ENCODE measurements at regions not wholly inside any gene's neighbourhood (a gene's known extent, or its start where the extent isn't known, plus 50 kb on each side); places are given as distances from the start of the nearest gene placed in this dataset.

DNA sequence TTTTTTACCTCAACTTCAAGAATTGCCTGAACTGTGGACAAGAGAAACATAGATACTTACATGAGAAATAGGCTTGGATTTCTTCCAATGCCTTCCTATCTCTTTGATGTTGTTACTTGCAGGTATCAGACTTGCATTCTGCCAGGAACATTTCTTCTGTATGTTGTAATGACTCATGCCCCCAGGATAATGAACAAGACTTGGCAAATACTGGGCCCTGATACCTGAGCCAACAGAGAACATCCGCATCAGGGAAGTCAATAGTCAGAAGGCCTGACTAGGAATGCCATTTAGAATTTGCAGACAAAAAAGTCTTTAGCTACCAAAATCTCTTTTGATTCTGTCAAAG, 273.7 kb upstream of the KIRREL3 start:
- DNase-seq (ENCODE audit: low read depth) = no peak

DNA sequence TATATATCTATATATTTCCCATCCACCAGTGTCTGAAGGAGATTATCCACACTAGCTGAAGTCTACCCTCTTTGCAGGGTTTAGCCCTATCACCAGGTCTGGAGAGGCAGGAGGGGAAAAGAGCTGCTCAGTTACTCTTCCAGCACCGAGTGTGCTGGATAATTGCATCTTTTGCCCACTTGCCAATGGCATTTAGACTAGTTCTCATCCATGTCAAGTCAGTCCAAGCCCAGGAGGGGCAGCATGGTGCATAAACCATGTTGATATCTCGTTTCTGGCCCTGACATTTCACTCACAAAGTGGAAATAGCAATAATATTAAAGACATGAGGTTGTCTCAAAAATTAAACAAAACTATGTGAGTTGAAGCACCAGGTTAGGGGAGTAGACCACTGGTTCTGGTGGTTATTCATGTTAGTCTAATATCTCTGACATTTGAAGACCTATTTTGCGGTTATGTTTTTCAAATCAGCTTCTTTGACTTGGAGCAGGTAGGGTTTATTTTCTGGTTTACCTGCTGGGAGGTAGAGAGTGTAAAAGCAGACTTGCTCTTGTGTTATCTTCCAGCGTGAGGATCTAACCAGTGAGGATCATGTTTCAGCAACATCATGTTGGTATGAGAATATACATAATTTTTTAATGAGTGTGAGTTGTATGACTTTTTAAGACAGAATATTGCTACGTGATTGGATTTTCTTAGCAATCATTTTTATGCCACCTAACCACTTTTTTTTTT, 273.2 kb upstream of the KIRREL3 start:
- DNase-seq (ENCODE audit: low read depth) = no peak

DNA sequence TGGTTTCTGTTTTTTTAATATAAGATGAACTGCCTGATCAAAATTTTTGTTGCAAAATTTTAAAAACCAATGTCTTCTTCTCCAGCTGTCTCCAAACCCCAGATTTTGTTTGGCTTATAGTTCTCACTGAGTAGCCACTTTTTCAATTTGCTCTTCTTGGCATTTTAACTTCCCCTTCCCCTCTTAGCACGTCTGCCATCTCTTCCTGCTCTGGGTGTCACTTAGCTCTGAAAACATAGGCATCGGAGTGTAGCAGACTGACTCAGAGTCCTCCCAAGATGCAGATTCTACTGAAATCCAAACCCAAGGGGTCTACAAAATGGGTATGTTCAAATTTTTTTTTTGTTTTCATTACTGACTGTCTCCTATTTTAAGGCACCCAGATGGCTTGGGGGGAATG, 270.3 kb upstream of the KIRREL3 start:
- no peak for DNase-seq (ENCODE audit: low read depth)

DNA sequence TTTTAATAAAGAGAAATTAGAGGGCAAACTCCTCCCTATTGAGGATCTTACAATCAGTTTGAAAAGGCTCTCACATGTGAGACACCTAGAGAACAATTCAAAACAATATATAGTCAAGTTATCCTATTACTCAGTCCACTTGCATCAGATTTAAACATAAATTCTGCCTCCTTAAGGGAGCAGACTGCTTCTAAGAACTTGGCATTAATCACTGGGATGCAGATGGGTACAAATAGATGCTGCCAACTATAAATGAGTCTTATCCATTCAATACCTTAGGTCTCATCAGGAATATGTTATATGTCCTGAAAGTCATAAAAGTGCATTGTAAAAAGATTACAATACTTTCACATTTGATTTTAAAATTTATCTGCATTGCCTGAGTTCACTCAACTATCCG, 269.3 kb upstream of the KIRREL3 start:
- DNase-seq (ENCODE audit: low read depth) = no peak

DNA sequence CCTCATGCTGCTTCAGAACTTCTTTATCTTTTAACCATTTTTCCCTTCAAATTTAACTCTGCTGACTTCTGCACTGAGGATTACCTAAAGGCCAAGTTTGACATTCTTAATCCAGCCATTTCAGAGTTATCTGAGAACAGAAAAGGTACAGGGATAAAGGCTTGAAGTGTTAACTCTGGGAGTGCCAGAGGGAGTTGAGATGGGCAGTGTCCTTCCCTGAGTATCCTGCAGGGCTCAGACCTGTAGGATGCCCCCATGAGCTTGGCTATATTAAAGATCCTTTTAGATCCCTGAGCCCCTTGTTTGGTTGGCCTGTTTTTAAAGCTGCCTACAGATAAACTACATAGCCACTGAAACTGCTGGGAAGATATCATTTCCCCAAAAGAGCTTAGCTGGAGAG, 268.4 kb upstream of the KIRREL3 start:
- DNase-seq (ENCODE audit: low read depth) = no peak

DNA sequence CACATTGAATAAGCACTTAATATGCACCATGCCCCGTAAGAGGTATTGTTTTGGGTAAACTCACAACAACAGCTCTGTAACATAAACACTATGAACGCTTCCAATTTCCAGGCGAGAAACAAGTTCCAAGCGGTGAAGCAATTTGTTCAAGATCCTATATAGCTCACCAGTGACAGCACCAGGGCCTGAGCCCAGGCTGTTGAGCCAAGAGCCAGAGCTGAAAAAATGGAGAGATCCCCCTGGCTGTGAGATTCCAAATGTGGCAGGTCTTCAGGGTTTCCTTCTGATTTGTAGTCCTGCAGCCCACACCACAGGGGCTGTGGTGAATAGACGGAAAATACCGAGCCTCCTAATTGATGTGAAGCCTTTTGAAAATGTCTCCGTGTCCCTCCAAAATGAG, 268.0 kb upstream of the KIRREL3 start:
- no peak for DNase-seq (ENCODE audit: low read depth)

DNA sequence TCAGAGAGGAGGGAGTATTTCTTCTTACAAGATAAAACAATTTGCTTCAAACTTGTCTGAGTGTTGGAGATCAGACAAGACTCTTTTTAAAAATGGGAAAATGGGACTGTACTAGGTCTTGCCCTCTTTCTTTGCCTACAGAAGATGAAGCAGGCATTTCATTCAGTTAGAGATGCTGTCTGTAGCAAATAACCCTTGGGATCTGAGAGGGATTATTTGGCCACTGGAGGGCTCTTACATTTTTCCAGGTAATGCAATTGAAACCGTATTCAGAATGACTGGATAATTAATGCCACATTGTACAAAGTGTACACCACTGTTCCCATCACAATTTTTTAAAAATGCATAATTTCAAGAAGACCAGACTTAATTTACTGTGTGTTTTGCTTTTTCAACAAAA, 258.5 kb upstream of the KIRREL3 start:
- DNase-seq (ENCODE audit: low read depth) = no peak

DNA sequence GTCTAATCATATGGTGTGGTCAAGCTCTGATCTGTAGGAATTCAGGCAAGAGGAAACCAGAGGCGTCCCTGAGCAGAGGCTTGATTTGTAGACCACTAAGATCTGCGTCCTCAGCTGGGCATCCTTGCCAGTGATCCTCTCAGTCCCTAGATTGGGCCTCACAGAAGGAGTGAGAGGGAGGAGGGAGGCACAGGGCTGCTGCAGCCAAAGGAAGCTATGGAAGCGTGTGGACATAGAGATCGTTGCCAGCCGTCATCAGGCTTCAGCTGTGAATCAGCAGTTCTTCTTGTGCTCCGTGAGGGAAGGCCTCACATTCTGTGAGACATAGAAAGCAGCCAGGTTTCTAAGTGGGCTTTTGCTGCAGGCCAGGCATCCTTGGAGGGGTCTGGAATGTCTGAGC, 254.6 kb upstream of the KIRREL3 start:
- no peak for DNase-seq (ENCODE audit: low read depth)

DNA sequence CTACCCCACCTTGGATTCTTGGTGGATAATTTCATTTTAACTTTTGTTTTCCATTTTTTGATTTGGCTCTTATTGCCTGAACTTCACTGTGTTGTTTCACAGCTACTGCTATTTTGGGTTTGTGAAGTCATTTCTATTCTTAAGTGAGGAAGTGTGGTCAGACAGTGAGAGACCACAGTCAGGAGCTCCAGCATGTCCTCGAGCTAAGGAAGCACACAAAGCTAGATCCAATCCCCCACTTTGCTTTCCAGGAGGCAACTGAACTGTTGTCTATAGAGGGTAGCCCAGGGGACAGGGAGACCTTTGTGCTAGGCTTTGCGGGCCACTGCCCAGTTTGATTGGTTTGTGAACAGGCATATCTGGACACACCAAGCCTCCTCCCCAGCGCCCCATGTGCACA, 251.8 kb upstream of the KIRREL3 start:
- no peak for DNase-seq (ENCODE audit: low read depth)

DNA sequence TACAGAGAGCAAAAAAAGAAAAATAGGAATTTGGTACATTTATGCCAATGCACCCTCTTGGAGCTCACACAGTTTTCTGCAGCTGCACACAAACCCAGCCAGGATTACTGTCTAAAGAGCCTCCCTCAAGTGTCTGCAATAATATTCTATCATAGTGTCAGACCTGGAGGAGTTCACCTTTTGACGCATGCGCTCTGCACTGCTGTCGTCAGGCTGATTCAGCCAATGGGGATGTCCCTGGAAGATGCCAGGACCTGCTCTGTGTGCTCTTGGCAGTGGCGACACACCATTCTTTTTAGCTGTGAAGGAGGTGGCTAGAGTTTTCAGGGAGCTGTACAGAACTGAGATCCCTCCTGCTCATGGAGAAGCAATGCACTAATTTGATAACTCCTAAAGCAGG, 249.0 kb upstream of the KIRREL3 start:
- no peak for DNase-seq (ENCODE audit: low read depth)

DNA sequence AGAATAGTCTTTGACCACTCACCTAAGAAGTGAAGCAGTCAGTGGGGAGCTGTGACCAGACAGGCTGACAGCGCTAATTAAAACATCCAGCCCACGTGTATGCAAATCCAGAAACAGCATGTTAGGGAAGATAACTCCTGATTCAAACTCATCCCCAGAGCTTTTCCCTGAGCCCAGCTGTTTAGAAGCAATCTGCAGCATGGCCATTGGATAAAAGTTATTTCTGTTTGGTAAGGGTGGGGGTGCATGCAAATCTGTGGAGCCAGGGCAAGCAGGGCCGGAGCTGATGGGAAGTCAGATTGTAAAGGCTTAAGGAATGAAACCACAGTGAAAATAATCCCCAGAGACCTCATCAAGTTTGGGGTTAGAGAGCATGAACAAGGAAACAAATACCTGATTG, 247.9 kb upstream of the KIRREL3 start:
- no peak for DNase-seq (ENCODE audit: low read depth)

DNA sequence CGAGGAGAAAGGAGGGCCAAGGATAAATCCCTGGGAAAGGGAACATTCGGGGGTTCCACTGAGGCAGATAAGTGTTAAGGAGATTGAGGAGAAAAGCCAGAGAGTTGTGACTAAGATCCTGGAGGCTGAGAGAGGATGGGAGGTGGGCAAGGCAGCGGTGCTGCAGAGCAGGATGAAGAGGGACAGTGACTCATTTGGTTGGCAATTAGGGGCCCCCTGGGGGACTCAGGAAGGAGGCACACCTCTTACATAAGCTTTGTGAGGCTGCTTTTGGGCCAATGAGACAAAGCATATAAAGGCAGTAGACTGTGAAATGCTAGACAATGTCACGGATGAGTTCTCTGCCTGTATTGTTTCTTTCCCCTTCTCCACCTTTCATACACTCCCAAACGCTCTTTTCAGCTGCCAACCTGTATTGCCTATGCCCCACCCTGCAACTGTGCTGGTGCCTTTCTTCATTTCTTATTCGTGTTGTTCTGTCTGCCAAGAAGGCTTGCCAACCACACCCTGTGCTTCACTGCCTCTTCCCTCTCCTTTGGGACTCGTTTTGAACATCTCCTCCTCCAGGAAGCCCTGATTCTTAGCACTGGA, 246.8 kb upstream of the KIRREL3 start:
- no peak for DNase-seq (ENCODE audit: low read depth)

DNA sequence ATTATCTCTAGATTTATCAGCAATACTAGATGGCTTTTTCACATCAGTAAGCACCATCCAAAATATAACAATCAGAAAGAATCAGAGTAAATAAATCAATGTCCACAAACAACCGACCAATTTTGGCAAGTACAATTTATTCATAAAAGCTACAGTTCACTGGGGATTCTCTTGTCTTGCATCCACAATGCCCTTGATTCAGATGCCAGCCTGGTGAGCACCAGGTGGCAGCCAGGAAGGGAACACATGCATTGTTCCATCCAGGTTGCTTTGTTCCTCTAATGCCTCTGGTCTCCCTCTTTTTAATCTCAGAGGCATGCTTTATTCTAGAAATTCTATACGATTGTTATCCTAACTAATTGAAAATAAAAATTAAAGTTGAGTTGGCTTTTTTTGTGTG, 242.1 kb upstream of the KIRREL3 start:
- DNase-seq (ENCODE audit: low read depth) = no peak

DNA sequence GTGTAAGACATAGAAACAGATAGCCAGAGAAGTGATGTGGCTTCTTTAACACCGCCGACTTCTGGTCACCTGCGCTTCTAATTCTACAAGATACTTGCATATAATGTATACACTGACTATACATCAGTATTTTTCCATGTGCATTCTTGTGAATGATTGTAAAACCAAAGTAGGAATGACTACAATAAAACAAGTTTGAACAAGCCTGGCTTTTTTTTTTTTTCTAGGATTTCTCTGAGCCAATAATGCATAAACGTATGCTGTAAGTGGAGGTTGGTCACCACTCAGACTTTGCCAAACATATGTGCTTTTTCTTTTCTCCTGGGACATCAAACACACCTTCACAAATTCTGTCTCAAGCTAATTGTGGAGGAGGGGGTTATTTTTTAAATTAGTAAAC, 237.8 kb upstream of the KIRREL3 start:
- DNase-seq (ENCODE audit: low read depth) = no peak

DNA sequence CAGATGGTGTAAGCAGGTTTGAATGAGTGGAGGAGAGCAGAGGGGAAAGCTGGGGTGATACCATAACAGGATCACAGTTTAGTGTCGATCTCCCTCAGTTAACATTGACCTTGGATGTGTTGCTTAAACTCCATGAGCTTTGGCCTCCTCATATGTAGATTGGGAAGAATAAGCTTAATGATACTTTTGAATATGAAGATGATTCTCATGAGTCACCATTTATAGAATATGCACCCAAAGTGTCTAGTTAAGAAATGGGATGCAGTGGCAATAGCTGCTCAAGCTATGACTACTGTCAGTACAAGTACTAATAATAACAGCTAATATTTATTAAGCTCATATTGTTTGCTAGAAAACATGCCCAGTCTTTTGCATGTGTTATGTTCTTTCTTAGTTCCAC, 236.2 kb upstream of the KIRREL3 start:
- DNase-seq (ENCODE audit: low read depth) = no peak

DNA sequence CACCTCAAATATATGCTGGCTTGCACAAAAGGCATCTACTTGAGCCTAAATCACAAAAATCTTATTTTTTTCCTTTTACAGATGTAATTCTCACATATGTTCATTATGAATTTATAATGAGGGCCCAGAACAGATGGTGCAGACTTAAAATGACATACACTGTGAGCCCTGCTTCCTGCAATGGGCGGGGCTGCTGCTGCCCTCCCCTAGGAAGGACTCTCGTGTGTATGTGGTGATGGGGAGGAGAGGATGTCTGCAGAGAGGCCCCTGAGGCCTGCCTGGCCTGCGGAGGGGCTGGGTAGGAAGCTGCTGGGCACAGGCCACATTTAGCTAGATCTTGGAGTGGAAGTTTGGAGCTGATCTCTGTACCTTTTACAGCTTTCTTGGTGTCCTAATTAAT, 233.4 kb upstream of the KIRREL3 start:
- no peak for DNase-seq (ENCODE audit: low read depth)

DNA sequence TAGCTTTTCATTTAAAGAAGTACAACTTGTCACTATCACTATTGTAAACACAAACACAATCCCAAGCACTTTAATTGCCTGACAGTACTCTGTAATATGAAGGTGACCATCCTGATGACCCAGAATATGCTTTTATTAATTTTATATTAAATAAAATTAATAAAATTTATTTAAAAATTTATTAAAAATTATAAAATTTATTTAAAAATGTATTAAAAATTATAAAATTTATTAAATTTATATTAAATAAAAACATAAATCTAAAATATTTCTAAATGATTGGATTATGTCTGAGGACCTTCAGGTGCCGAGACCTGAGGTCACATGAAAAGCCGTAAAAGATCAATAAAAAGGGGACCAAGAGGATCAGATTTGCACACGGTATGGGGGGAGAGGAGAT, 229.8 kb upstream of the KIRREL3 start:
- no peak for DNase-seq (ENCODE audit: low read depth)

DNA sequence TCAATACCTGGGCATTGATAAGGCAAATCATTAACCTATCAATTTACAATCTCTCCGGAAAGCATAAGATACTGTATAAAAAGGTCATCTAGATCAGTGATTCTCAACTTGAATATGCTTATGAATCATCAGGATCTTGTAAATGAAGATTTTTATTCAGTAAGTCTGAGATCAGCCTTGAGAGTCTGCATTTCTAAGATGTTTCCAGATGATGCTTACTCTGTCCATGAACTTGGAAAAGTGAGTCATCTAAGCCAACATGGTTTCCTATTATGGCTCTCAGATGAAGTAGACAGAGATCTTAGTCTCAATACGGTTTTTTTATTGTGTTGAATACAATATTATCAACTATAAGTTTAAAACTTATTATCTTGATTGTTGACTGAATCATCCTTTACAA, 226.4 kb upstream of the KIRREL3 start:
- DNase-seq (ENCODE audit: low read depth) = no peak

DNA sequence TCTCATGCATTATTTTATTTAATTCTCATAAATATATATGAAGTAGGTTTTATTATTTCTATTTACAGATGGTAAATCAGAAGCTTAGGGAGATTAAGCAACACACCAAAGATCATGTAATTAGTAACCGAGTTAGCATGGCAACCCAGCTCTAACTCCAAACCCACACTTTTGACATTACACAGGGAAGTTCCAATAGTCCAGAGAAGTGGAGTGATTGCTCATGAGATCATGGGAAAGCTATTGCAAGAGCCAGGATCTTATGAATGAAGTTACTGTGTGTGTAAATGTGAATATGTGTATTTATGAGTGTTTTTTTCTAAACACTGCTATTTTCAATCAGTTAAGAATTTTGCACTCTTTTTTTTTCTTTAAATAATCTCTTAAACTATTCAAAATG, 225.8 kb upstream of the KIRREL3 start:
- DNase-seq (ENCODE audit: low read depth) = no peak

DNA sequence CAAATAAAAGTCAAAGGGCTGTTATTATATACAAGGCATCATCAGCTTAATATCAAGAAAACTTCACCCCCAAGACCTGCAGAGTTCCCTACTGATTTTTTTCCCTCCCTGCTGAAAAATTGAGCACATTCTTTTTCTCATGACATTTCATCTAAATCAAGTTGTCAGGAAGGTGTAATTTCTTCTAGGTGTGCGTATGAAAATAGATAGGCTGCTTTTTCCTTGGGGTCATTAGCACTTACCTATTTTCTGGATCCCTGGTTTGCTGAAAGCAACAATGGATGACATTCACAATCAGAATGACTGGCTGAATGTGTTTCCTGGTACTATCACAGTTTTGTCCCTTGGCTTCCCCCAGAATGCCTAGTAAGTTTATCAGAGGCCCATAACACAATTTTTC, 225.0 kb upstream of the KIRREL3 start:
- no peak for DNase-seq (ENCODE audit: low read depth)

DNA sequence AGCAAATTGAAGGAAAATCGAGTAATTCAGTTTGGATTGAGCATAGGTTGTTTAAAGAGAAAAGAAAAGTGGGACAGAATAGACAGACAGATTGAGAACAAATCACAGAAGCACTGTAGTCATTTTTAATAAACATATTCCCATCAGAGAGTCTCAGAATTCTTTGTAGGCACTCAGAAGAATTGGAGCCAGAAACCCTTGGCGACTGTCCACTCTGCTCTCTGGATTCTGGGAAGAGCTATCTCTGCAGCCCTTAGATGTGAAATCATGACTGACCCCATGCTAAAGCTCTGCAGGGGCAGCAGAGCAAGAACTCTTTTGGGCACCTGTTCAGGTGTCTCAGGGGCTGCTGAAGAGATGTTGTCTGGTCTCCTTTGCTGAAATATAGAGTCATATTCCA, 223.7 kb upstream of the KIRREL3 start:
- DNase-seq (ENCODE audit: low read depth) = no peak

DNA sequence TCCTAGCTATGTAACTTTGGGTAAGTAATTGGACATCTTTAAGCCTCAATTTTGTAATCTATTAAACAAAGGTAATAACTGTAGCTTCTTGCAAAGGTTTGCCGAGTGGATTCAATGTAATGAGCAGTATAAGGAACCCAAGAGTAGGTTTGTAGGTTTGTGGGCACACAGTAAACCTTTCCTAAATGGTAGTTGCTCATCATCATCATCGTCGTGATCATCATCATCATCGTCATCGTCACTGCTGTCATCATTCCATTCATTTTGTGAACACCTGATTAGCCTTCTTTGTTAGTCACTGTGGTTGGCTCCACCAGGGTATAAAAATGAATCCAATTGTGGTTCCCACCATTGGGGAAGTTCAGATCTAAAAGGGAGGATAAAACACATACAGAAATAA, 223.1 kb upstream of the KIRREL3 start:
- DNase-seq (ENCODE audit: low read depth) = no peak

DNA sequence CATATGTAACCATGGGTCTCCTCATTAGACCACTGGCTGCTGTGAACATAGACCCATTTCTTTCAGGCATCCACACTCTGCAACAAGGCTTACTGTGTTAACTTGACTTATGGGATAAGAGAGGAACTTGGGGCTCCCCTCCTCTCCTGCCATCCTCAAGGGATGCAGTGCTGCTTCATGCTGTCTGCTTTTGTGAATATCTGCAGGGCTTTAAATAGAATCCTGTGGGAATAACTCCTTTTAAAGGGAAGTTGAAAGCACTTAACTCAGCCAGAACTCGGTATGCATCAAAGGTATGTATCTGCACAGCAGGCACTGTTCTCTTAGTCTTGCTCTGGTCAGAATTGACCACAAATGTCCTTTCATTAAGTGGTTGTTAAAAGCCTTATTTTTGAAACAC, 222.5 kb upstream of the KIRREL3 start:
- no peak for DNase-seq (ENCODE audit: low read depth)

DNA sequence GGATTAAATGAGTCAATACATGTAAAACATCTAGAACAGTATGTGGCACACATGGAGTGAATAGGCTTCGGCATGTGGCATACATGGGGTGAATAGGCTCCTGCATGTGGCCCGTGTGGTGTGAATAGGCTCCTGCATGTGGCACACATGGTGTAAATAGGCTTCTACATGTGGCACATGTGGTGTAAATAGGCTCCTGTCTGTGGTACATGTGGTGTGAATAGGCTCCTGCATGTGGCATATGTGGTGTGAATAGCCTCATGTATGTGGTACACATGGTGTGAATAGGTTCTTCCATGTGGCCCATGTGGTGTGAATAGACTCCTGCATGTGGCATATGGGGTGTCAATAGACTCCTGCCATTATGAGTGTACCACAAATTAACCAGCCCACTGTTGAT, 219.1 kb upstream of the KIRREL3 start:
- no peak for DNase-seq (ENCODE audit: low read depth)

DNA sequence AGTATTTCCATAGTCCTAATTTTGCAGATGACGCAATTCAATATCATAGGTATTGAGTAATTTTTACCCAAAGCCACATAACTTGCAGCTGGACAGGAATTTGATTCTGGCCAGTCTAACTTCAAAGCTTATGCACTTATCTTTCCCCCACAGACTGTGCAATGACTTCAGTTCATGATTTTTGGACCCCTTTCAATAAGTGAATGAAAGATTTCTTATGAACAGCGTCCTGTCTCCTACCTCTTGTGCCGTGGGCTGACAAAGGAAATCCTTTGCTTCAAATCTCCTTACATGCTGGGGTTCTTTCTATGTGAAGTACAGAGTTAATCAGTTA, 217.7 kb upstream of the KIRREL3 start:
- no peak for DNase-seq (ENCODE audit: low read depth)
